ENCODE measurements at regions not wholly inside any gene's neighbourhood (a gene's known extent, or its start where the extent isn't known, plus 50 kb on each side); places are given as distances from the start of the nearest gene placed in this dataset.
A peak's percentile ranks its signal among the peaks of the same experiment; 100 is the strongest.

- Mint-ChIP-seq H3K4me3 (no peak overlapping the region), H3K36me3 (ENCODE audit: low read depth) (no peaks in the 10 kb centered on the region)
- H3K4me2 ChIP-seq: no peak overlapping the region
Observed at GRCh38 chr2:205850132-205850531, 167.8 kb downstream of the NRP2 start.

More at GRCh38 chr2:205850132-205850531, 167.8 kb downstream of the NRP2 start:
- no peak overlapping the region for H3K27ac ChIP-seq (ENCODE audit: low read depth)
- H3K36me3 ChIP-seq (ENCODE audit: insufficient read depth): no peaks in the 10 kb centered on the region
- no peaks in the 10 kb centered on the region for H3F3A ChIP-seq (replicated peaks; ENCODE audit: low read depth)
- H3K27me3 Mint-ChIP-seq (ENCODE audit: insufficient read depth, low read depth, poor library complexity): peaks cover 5% of the 10 kb centered on the region
- peaks cover 17% of the 10 kb centered on the region for H3K4me1 Mint-ChIP-seq
- no peaks in the 10 kb centered on the region for H3K79me2 ChIP-seq (replicated peaks; ENCODE audit: insufficient read depth)
- H4K20me1 ChIP-seq (replicated peaks; ENCODE audit: insufficient read depth): no peaks in the 10 kb centered on the region
- ATAC-seq (no peak), DNase-seq (ENCODE audit: low spot score) (no peak)
- peaks cover 7% of the 10 kb centered on the region; the same call in 1 of the 2 replicates for H3K4me1 ChIP-seq (ENCODE audit: insufficient read depth)
- no peaks in the 10 kb centered on the region for H3K27me3 ChIP-seq (ENCODE audit: insufficient read depth)
- no peak overlapping the region for H3K4me3 ChIP-seq
- peaks cover 13% of the 10 kb centered on the region; the same call in 1 of the 2 replicates for H3K9me2 ChIP-seq (ENCODE audit: insufficient read depth)
- H2AFZ ChIP-seq: peak overlapping the region; percentile 28; the same call in 1 of the 2 replicates
- no peaks in the 10 kb centered on the region for H3K9me3 Mint-ChIP-seq
- TF ChIP-seq ZNF462 (CRISPR knock-in tag; IDR thresholded peaks at IDR 0.05) (no peak), EZH2 (IDR thresholded peaks at IDR 0.05; ENCODE audit: low read depth, unreplicated experiment) (no peak), JUNB (IDR thresholded peaks at IDR 0.05; ENCODE audit: unreplicated experiment) (no peak), STAT1 (IDR thresholded peaks at IDR 0.05; ENCODE audit: unreplicated experiment) (no peak), ZNF331 (CRISPR knock-in tag; IDR thresholded peaks at IDR 0.05; ENCODE audit: low read depth) (no peak)
- H3K27ac Mint-ChIP-seq: no peak overlapping the region

All from GM23338 (cell line).